Retina (tissue), 1 donor: ENCODE measurements at regions not wholly inside any gene's neighbourhood (a gene's known extent, or its start where the extent isn't known, plus 50 kb on each side); places are given as distances from the start of the nearest gene placed in this dataset.

Experiments used
- DNase-seq: peaks from one replicate; pipeline ENCODE4 v3.0.0-alpha.2; 2016

- no peak for DNase-seq
Measured at GRCh38 chr16:17532338-17532995, 61.7 kb upstream of the XYLT1 start.

DNA sequence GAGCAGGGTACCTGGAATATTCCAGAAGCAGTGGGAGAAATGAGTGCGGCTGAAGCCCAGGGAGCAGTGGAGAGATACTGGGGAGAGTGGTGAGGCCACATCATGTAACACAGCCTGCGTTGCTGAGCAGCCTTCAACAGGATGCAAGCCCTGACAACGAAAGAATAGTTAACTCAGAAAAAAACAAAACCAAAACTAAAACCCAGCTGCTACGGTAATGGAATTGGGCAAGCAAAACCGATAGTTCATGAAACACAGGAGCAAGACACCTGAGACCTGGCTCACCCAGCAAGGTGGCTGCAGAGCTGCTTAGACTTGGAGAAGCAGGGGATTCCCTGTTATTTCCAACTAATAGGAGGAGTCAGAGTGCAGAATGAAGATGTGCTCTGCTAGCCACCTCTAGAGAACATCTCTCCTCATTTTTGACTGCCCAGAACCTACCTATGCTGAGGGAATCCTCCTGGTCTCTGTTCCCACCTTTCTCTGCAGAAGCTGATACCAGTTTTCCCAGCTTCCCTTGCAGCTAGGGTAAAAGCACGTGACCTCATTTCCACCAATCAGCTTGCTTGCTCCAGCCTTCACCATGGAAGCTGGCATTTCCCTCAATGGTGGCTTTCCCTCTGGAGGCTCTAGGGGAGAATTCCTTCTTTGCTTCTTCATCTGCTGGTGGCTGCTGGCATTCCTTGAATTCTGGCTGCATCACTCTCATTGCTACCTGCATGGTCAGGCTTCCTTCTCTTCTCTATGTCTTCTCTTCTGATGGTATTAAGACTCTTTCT is 59.4 kb upstream of the XYLT1 start:
- DNase-seq: no peak

- no peak for DNase-seq
Measured at GRCh38 chr16:17526956-17527937, 56.5 kb upstream of the XYLT1 start.

DNA sequence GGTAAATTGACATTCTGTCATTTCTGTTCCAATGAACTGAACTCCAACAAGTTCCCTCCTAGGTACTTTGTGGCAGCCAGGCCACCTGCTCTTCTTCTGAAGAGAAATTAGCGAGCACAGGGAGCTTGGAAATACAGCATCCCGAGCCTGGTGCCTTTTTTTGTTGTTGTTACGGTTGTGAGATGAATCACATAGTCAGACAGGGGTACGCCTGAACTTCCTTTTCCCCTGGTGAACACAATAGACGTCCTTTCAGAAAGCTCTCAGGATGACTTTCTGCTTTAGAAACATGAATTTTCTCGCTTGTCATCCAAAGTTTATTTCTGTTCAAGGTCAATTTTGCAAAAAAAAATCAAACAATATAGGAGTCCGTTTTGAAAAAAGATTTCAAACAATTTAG is 53.9 kb upstream of the XYLT1 start:
- peak; percentile 7 for DNase-seq

DNA sequence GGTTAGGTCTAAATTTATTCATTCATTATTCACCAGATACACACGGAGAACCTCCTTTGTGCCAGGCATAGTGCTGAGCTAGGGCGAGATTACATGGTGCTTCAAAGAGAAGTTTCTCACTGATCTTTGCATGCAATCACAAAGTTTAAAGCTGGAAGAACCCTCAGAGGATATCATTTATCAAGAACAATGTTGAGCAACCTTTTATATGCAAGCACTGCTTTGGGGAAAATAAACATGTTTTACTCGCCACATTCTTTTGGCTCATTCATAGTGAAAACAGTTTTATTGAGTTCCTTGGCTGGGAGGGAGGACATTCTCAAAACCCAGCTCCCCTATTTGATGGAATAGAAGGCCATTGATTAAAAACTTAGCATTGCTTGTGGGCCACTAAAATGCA is 49.8 kb upstream of the XYLT1 start:
- no peak for DNase-seq
